ENCODE measurements at regions not wholly inside any gene's neighbourhood (a gene's known extent, or its start where the extent isn't known, plus 50 kb on each side); places are given as distances from the start of the nearest gene placed in this dataset.

- no peak overlapping the region for H3K27ac ChIP-seq
- no peaks in the 10 kb centered on the region for H3K27me3 ChIP-seq
- no peak for DNase-seq
- intact Hi-C loops (cut with DNase I; ENCODE audit: low total_unique reads), result no loop called here
- no peaks in the 10 kb centered on the region for H3K4me1 ChIP-seq
- H3K9me3 ChIP-seq, result no peaks in the 10 kb centered on the region
- H3K36me3 ChIP-seq, result no peaks in the 10 kb centered on the region
- TF ChIP-seq CTCF (IDR thresholded peaks at IDR 0.05) (no peak), POLR2A (IDR thresholded peaks at IDR 0.05) (no peak)
- no peak overlapping the region for H3K4me3 ChIP-seq
These were observed 329.2 kb downstream of the ZNF608 start for GRCh38 chr5:124417196-124417595.

- intact Hi-C loops (cut with DNase I; ENCODE audit: low total_unique reads), result no loop called here
- no peaks in the 10 kb centered on the region for H3K4me1 ChIP-seq
- no peak for DNase-seq
- no peaks in the 10 kb centered on the region for H3K9me3 ChIP-seq
- no peaks in the 10 kb centered on the region for H3K36me3 ChIP-seq
- no peak for TF ChIP-seq CTCF (IDR thresholded peaks at IDR 0.05)
- no peak for TF ChIP-seq POLR2A (IDR thresholded peaks at IDR 0.05)
- no peaks in the 10 kb centered on the region for H3K27me3 ChIP-seq
- no peak overlapping the region for H3K27ac ChIP-seq
- H3K4me3 ChIP-seq, result no peak overlapping the region
These were observed 329.8 kb downstream of the ZNF608 start for GRCh38 chr5:124416627-124417026.

DNA sequence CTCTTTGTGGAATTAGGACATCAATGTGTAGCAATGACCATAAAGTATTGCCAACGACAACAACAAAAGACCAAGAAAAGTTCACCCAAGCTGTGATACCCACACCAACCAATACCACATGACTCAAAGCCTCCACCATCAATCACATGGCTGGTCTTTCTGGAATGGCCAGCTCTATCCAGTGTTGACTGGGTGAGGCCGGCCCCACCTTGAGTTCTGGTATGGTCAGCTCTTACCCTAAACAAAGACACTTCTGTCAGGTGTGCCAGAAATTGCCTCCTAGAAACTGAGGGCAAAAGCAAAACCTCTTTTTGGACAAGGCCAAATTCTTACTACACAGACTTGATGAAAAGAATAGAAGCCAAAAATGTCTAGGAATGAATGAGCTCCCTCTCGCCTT is 331.5 kb downstream of the ZNF608 start:
- Histone ChIP-seq H3K27ac (no peak overlapping the region), H3K36me3 (no peaks in the 10 kb centered on the region), H3K4me3 (no peak overlapping the region), H3K9me3 (no peaks in the 10 kb centered on the region), H3K27me3 (no peaks in the 10 kb centered on the region), H3K4me1 (no peaks in the 10 kb centered on the region)
- intact Hi-C loops (cut with DNase I; ENCODE audit: low total_unique reads), result no loop called here
- no peak for DNase-seq
- no peak for TF ChIP-seq CTCF (IDR thresholded peaks at IDR 0.05)
- no peak for TF ChIP-seq POLR2A (IDR thresholded peaks at IDR 0.05)

GRCh38 chr5:124410539-124411488 is 335.6 kb downstream of the ZNF608 start:
- intact Hi-C loops (cut with DNase I; ENCODE audit: low total_unique reads), result no loop called here
- no peak overlapping the region for H3K27ac ChIP-seq
- no peak for DNase-seq
- TF ChIP-seq CTCF (IDR thresholded peaks at IDR 0.05) (no peak), POLR2A (IDR thresholded peaks at IDR 0.05) (no peak)
- no peaks in the 10 kb centered on the region for H3K36me3 ChIP-seq
- no peak overlapping the region for H3K4me3 ChIP-seq
- H3K4me1 ChIP-seq, result no peaks in the 10 kb centered on the region
- H3K9me3 ChIP-seq, result no peaks in the 10 kb centered on the region
- no peaks in the 10 kb centered on the region for H3K27me3 ChIP-seq

- Histone ChIP-seq H3K36me3 (no peaks in the 10 kb centered on the region), H3K4me1 (no peaks in the 10 kb centered on the region), H3K27me3 (no peaks in the 10 kb centered on the region), H3K27ac (peak overlapping the region; percentile 4 to 33), H3K9me3 (no peaks in the 10 kb centered on the region), H3K4me3 (no peak overlapping the region)
- intact Hi-C loops (cut with DNase I; ENCODE audit: low total_unique reads), result no loop called here
- DNase-seq, result no peak
- TF ChIP-seq CTCF (IDR thresholded peaks at IDR 0.05) (no peak), POLR2A (IDR thresholded peaks at IDR 0.05) (no peak)
These were observed 337.5 kb downstream of the ZNF608 start for GRCh38 chr5:124408738-124409453.

Data from uterus (tissue), 3 donors.